ENCODE measurements at regions not wholly inside any gene's neighbourhood (a gene's known extent, or its start where the extent isn't known, plus 50 kb on each side); places are given as distances from the start of the nearest gene placed in this dataset.

GRCh38 chr4:58653251-58653650, 1543.1 kb upstream of the IGFBP7 start:
- no peaks in the 10 kb centered on the region for H3K36me3 ChIP-seq (ENCODE audit: control insufficient read depth, insufficient read depth, low read length)
- no peaks in the 10 kb centered on the region for H3K27me3 ChIP-seq (ENCODE audit: control insufficient read depth, insufficient read depth, low read length)
- no peak overlapping the region for H3K4me3 ChIP-seq (ENCODE audit: low read depth, low read length)
- TF ChIP-seq, protein P1, sequence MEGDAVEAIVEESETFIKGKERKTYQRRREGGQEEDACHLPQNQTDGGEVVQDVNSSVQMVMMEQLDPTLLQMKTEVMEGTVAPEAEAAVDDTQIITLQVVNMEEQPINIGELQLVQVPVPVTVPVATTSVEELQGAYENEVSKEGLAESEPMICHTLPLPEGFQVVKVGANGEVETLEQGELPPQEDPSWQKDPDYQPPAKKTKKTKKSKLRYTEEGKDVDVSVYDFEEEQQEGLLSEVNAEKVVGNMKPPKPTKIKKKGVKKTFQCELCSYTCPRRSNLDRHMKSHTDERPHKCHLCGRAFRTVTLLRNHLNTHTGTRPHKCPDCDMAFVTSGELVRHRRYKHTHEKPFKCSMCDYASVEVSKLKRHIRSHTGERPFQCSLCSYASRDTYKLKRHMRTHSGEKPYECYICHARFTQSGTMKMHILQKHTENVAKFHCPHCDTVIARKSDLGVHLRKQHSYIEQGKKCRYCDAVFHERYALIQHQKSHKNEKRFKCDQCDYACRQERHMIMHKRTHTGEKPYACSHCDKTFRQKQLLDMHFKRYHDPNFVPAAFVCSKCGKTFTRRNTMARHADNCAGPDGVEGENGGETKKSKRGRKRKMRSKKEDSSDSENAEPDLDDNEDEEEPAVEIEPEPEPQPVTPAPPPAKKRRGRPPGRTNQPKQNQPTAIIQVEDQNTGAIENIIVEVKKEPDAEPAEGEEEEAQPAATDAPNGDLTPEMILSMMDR (IDR thresholded peaks at IDR 0.05; ENCODE audit: insufficient read depth, low read length, severe bottlenecking) = no peak
- DNase-seq (ENCODE audit: low read depth) (no peak), FAIRE-seq (no peak)

- H3K4me3 ChIP-seq (ENCODE audit: low read depth, low read length) = no peak overlapping the region
- no peaks in the 10 kb centered on the region for H3K27me3 ChIP-seq (ENCODE audit: control insufficient read depth, insufficient read depth, low read length)
- H3K36me3 ChIP-seq (ENCODE audit: control insufficient read depth, insufficient read depth, low read length) = no peaks in the 10 kb centered on the region
- no peak for FAIRE-seq
- no peak for DNase-seq (ENCODE audit: low read depth)
- TF ChIP-seq, protein P1 (IDR thresholded peaks at IDR 0.05; ENCODE audit: insufficient read depth, low read length, severe bottlenecking) = no peak
Observed at GRCh38 chr4:58649226-58649625, 1539.0 kb upstream of the IGFBP7 start.

DNA sequence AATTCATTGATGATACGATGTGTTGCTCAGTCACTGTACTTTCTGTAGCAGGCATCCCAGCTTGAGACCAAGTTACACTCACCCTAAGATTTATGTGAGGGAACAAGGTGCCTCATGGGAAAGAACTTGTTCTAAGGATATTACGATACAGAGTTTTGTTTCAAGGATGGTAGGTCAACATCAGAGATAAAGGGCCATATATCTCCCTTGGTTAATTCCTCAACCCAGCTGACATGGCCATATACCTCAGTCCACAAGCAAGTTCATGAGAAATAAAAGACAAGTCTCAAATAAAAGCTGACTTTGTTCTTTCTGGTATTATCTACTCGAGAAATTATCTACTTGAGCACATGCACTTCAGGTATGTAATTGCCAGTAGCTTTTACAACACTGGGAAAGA, 1535.9 kb upstream of the IGFBP7 start:
- no peaks in the 10 kb centered on the region for H3K36me3 ChIP-seq (ENCODE audit: control insufficient read depth, insufficient read depth, low read length)
- no peak overlapping the region for H3K4me3 ChIP-seq (ENCODE audit: low read depth, low read length)
- TF ChIP-seq, protein P1 (IDR thresholded peaks at IDR 0.05; ENCODE audit: insufficient read depth, low read length, severe bottlenecking) = no peak
- H3K27me3 ChIP-seq (ENCODE audit: control insufficient read depth, insufficient read depth, low read length) = no peaks in the 10 kb centered on the region
- FAIRE-seq (no peak), DNase-seq (ENCODE audit: low read depth) (no peak)

GRCh38 chr4:58644549-58644948, 1534.4 kb upstream of the IGFBP7 start:
- FAIRE-seq = no peak
- TF ChIP-seq, protein P1 (IDR thresholded peaks at IDR 0.05; ENCODE audit: insufficient read depth, low read length, severe bottlenecking) = no peak

DNA sequence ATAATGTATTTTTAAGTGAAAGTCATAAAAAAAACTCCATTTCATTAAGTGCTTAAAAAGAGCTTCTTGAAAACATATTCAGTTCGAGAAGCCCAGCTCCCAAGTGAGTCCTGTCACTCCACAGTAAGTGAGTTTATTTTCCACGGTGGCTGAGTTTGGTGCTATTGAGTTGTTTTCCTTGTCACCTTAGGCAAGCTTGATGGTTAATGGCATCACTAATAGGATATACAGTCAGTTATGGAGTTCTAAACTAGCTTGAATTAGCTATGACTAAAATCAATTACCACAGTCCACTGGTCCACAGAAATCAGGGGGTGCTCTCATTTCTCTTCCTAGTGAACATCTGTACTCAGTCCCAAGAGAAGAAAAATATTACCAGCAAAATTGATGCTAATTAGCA, 1526.2 kb upstream of the IGFBP7 start:
- DNase-seq (ENCODE audit: low read depth) (no peak), FAIRE-seq (no peak)
- H3K4me3 ChIP-seq (ENCODE audit: low read depth, low read length) = no peak overlapping the region
- TF ChIP-seq, protein P1 (IDR thresholded peaks at IDR 0.05; ENCODE audit: insufficient read depth, low read length, severe bottlenecking) = no peak
- H3K27me3 ChIP-seq (ENCODE audit: control insufficient read depth, insufficient read depth, low read length) = no peaks in the 10 kb centered on the region
- no peaks in the 10 kb centered on the region for H3K36me3 ChIP-seq (ENCODE audit: control insufficient read depth, insufficient read depth, low read length)

More at GRCh38 chr4:58644549-58644948, 1534.4 kb upstream of the IGFBP7 start:
- no peaks in the 10 kb centered on the region for H3K27me3 ChIP-seq (ENCODE audit: control insufficient read depth, insufficient read depth, low read length)
- H3K4me3 ChIP-seq (ENCODE audit: low read depth, low read length) = no peak overlapping the region
- H3K36me3 ChIP-seq (ENCODE audit: control insufficient read depth, insufficient read depth, low read length) = no peaks in the 10 kb centered on the region
- DNase-seq (ENCODE audit: low read depth) = no peak

GRCh38 chr4:58617226-58617625, 1507.0 kb upstream of the IGFBP7 start:
- no peak overlapping the region for H3K4me3 ChIP-seq (ENCODE audit: low read depth, low read length)
- FAIRE-seq (no peak), DNase-seq (ENCODE audit: low read depth) (no peak)
- no peaks in the 10 kb centered on the region for H3K36me3 ChIP-seq (ENCODE audit: control insufficient read depth, insufficient read depth, low read length)
- TF ChIP-seq, protein P1 (IDR thresholded peaks at IDR 0.05; ENCODE audit: insufficient read depth, low read length, severe bottlenecking) = no peak
- no peaks in the 10 kb centered on the region for H3K27me3 ChIP-seq (ENCODE audit: control insufficient read depth, insufficient read depth, low read length)
